ENCODE measurements at regions not wholly inside any gene's neighbourhood (a gene's known extent, or its start where the extent isn't known, plus 50 kb on each side); places are given as distances from the start of the nearest gene placed in this dataset.
A peak's percentile ranks its signal among the peaks of the same experiment; 100 is the strongest.

DNA sequence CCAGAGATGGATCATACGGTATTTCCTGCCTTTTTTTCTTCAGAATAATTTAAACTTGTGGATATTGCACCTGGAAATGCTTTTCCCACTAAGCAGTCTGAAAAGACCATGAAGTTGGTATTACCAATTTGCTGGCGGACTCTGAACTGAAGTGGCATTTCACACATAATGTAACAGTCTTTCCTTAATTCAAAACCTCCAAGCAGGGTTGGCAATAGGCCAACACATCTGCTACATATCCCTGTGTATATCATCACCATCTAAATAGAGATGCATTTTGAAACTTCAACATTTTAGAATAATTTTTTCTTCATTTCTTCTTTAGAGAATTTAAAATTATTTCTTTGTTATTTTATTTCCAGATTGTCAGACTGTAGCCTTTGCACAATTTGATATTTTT, 100.5 kb downstream of the TSPAN8 start:
- in situ Hi-C loops (cut with HindIII; ENCODE audit: low sequenced_read_pairs), result no loop called here
- no peak for DNase-seq (ENCODE audit: low read depth)
- H3K4me3 ChIP-seq (ENCODE audit: low read depth, low read length), result no peak overlapping the region

DNA sequence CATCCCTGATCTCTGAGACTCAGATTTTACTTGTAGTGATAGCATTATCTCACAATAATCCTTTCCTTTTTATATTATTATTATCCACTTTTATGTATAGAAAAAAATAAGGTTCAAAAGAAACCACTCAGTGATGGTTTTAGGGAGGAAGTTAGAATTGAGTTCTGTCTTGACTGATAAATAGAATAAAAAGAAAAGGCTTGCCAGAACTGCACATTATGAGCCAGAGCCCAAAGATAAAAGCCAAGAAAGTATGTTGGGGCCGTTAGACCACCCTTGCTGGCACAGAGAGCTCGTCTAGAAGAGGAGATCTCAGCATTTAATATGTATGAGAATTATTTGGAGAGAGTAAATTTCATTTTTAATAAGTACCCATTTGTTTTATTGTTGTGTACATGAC, 103.2 kb downstream of the TSPAN8 start:
- DNase-seq (ENCODE audit: low read depth), result no peak
- TF ChIP-seq, protein P1, sequence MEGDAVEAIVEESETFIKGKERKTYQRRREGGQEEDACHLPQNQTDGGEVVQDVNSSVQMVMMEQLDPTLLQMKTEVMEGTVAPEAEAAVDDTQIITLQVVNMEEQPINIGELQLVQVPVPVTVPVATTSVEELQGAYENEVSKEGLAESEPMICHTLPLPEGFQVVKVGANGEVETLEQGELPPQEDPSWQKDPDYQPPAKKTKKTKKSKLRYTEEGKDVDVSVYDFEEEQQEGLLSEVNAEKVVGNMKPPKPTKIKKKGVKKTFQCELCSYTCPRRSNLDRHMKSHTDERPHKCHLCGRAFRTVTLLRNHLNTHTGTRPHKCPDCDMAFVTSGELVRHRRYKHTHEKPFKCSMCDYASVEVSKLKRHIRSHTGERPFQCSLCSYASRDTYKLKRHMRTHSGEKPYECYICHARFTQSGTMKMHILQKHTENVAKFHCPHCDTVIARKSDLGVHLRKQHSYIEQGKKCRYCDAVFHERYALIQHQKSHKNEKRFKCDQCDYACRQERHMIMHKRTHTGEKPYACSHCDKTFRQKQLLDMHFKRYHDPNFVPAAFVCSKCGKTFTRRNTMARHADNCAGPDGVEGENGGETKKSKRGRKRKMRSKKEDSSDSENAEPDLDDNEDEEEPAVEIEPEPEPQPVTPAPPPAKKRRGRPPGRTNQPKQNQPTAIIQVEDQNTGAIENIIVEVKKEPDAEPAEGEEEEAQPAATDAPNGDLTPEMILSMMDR (IDR thresholded peaks at IDR 0.05; ENCODE audit: low read depth, low read length, missing control alignments), result no peak
- in situ Hi-C loops (cut with HindIII; ENCODE audit: low sequenced_read_pairs), result no loop called here
- no peak overlapping the region for H3K4me3 ChIP-seq (ENCODE audit: low read depth, low read length)

More for the DNA sequence above, 100.5 kb downstream of the TSPAN8 start:
- TF ChIP-seq, protein P1 (IDR thresholded peaks at IDR 0.05; ENCODE audit: low read depth, low read length, missing control alignments), result no peak

DNA sequence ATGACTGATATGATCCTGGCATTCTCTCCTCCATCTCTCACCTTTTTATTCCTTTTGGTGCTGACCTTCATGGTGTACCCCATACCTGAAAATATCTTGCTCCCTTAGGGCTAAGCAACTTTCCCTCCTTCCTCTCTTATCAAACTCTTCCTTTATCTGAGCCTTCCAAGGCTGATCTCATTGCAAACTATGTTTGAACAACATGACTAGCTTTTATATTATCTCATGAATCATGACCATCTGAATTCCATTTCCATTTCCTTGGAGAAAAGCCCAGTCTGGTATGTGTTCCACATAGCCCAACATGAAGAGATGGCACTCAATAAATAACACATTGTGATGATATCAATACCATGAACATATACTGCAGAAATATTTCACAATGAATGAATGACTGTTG, 111.6 kb downstream of the TSPAN8 start:
- H3K4me3 ChIP-seq (ENCODE audit: low read depth, low read length), result no peak overlapping the region
- peak; percentile 18 for DNase-seq (ENCODE audit: low read depth)
- in situ Hi-C loops (cut with HindIII; ENCODE audit: low sequenced_read_pairs), result no loop called here

DNA sequence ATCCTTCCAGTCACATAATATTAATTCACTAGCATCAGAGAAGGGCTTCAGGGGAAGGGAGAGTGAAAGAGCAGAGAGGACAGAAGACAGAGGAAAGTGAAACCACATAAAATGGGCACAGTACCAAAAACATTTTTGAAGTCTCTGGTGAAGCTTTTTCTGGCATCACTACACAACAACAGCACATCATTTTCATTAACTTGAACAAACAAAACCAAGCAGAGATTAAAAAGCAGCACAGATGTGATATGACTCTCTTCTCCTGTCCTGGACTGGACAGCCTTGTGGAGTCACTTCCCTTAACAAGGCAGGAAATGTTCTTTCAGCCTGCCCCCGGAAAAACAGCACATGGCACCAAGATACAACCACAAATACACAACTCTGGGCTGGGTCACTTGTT, 112.0 kb downstream of the TSPAN8 start:
- H3K4me3 ChIP-seq (ENCODE audit: low read depth, low read length), result no peak overlapping the region
- TF ChIP-seq, protein P1 (IDR thresholded peaks at IDR 0.05; ENCODE audit: low read depth, low read length, missing control alignments), result no peak
- peak; percentile 43 for DNase-seq (ENCODE audit: low read depth)
- in situ Hi-C loops (cut with HindIII; ENCODE audit: low sequenced_read_pairs), result no loop called here

More for the DNA sequence above, 111.6 kb downstream of the TSPAN8 start:
- TF ChIP-seq, protein P1 (IDR thresholded peaks at IDR 0.05; ENCODE audit: low read depth, low read length, missing control alignments), result no peak

DNA sequence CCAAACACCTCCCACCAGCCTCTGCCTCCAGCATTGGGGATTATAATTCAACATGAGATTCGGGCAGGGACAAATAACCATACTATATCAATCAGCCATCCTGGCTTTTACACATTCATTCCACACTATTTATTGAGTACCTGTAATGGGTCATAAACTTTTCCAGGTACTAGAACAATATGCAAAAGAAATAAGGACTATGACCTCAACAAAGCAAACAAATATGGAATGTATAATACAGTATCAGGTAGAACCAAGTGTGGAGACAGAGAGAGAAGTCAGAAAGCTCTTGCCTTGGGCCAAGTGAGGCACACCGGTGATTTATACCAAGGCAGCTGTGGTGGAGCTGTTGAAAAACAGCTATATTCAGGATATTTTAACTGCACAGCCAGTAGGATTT, 116.3 kb downstream of the TSPAN8 start:
- TF ChIP-seq, protein P1 (IDR thresholded peaks at IDR 0.05; ENCODE audit: low read depth, low read length, missing control alignments), result no peak
- H3K4me3 ChIP-seq (ENCODE audit: low read depth, low read length), result no peak overlapping the region
- in situ Hi-C loops (cut with HindIII; ENCODE audit: low sequenced_read_pairs), result no loop called here
- no peak for DNase-seq (ENCODE audit: low read depth)

DNA sequence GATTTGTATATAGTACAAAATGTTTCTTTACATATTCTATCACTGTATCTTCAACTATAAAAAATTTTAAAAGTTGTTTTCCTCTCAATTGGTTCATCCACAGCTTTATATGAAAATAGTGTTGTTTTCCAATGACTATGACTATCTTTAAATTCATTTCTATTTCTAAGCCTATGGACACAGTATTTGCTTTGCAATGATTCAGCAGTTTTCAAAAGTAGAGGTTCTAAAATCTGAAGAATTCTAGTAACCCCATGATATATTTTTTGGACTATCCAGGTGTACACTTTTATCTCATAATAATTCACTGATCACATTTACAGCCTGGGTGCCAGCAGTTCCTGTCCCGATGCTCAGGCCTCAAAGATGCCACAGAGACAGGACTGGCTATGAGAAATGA, 118.4 kb upstream of the PTPRR start:
- DNase-seq (ENCODE audit: low read depth), result no peak
- in situ Hi-C loops (cut with HindIII; ENCODE audit: low sequenced_read_pairs), result no loop called here
- TF ChIP-seq, protein P1 (IDR thresholded peaks at IDR 0.05; ENCODE audit: low read depth, low read length, missing control alignments), result no peak
- no peak overlapping the region for H3K4me3 ChIP-seq (ENCODE audit: low read depth, low read length)

DNA sequence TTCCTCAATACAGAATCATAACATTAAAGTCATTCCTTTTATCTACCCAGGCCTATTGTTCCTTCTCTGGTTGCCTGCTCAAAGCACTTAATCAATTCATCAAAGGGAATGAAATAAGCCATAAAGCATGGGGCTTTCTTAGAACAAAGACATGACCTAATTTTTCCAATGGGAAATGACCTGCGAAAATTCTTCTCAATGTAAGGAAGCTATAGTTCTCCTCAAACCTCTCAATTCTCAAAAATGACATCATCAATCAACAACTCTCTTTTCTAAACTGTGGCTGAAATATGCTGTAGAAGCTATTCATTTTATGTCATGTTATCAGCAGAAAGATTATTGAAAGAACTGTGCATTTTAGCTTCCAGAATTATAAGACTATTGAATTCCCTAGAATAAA, 116.0 kb upstream of the PTPRR start:
- no peak overlapping the region for H3K4me3 ChIP-seq (ENCODE audit: low read depth, low read length)
- TF ChIP-seq, protein P1 (IDR thresholded peaks at IDR 0.05; ENCODE audit: low read depth, low read length, missing control alignments), result no peak
- in situ Hi-C loops (cut with HindIII; ENCODE audit: low sequenced_read_pairs), result no loop called here
- DNase-seq (ENCODE audit: low read depth), result no peak
